SH-SY5Y (cell line): ENCODE measurements at regions not wholly inside any gene's neighbourhood (a gene's known extent, or its start where the extent isn't known, plus 50 kb on each side); places are given as distances from the start of the nearest gene placed in this dataset.

ENCODE experiments used
- GATA2 ChIP-seq: IDR thresholded peaks from 2 replicates; pipeline ENCODE4 v1.6.1; 2011; ENCODE audit warnings: mild to moderate bottlenecking, low read depth, low read length
- GATA3 ChIP-seq: IDR thresholded peaks from 2 replicates; pipeline ENCODE4 v1.6.1; 2011; ENCODE audit warnings: low read depth, mild to moderate bottlenecking, low read length, moderate library complexity

GRCh38 chr14:98136012-98136789, 1135.8 kb downstream of the BCL11B start:
- TF ChIP-seq GATA3: no peak

GRCh38 chr14:98137131-98138025, 1134.6 kb downstream of the BCL11B start:
- TF ChIP-seq GATA3: no peak
- TF ChIP-seq GATA2: no peak

DNA sequence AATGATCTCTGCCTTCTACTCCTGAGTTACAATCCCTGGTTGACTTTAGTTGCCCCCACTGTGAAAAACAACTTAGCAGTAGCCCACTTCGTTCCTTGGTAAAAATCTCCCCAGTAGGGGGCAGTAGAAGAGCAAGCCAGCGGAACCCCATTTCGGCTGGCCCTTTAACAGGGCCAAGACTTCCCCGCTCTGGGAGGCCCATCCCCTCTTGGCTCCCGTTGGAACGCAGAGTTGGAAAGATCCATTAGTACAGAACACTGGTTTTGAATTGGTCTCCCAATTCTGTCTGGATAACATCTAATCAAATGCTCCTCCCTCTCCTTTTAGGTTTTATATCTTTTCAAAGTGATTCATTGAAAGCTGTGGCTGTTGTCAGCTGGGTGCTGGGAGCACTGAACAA, 1133.3 kb downstream of the BCL11B start:
- TF ChIP-seq GATA3: no peak
- no peak for TF ChIP-seq GATA2

- TF ChIP-seq GATA2 (no peak), GATA3 (no peak)
Measured at GRCh38 chr14:98140862-98141530, 1131.0 kb downstream of the BCL11B start.

DNA sequence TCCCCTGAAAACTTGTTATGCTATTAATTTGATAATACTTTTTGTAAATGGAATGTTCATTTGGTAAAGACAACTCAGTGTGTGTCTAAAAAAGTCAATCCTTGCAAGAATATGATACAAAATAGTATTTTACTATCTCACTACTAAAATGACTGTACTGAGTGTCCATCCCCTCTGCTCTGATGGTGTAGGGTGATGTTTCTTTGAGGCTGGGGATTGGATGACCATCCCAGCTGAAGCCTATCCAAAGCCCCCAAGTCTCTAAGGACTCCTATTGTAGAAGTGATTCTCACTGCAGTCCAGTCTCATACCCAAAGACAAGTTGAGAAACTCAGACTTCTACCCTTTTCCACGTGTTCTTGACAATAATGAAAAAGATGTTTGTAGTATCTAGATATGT, 1128.4 kb downstream of the BCL11B start:
- no peak for TF ChIP-seq GATA2
- TF ChIP-seq GATA3: no peak

DNA sequence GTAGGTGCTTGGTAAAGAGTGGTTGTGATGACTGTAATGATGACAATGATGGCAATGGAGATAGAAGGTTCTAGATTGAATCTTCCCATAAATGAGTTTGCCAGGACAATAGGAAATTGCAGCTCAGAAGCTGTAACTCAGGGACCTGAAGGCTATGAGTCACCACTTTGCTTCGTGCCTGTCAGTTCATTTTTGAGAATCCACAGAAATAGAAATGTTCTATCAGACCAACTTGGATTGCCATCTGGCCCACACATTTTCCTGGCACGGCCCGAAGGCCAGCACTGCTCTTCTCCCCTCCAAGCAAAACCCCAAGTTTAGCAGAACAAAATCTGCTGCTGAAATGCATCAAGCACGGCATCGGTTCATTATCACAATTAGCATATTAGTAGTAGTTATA, 1127.0 kb downstream of the BCL11B start:
- TF ChIP-seq GATA3 (no peak), GATA2 (no peak)

- TF ChIP-seq GATA3 (no peak), GATA2 (no peak)
Measured at GRCh38 chr14:98146416-98146815, 1125.6 kb downstream of the BCL11B start.

- TF ChIP-seq GATA3 (no peak), GATA2 (no peak)
Measured at GRCh38 chr14:98154254-98154653, 1117.7 kb downstream of the BCL11B start.

DNA sequence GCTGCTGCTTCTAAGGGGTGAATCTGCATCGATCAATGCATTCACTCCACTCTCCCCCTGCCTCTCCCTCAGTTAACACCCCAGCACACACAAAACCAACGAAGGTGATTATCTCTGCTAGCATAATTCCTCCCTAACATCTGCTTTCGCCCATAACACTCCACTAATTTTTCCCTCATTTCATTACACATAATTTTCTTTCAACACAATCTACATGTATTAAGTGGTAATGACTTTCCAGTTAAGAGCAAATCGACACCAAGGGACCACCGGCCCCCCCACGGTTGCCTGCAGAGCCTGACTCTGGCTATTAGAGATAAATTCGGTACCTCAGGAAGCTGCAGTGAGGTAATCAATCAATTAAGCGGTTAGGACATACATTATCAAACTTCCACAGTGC, 1115.6 kb downstream of the BCL11B start:
- TF ChIP-seq GATA3 (no peak), GATA2 (no peak)

GRCh38 chr14:98160901-98161300, 1111.1 kb downstream of the BCL11B start:
- no peak for TF ChIP-seq GATA2
- no peak for TF ChIP-seq GATA3

DNA sequence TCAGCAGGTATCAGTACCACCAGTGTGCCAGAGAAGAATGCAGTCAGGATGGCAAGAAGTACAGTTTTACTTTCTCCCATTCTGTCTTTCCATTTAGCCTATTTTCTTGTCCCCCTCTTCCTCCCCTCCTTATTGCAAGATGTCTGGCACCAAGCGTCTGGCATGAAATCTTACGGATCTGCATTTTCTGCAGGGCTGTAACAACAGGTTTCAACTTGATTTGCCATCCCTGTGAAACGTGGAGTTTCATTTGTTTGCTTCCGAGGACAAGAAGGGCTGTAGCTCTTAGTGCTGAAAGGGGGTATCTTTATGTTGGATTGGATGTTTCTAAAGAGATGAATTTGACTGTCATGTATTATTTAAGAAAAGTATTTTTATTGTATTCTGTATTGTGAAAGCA, 1110.6 kb downstream of the BCL11B start:
- no peak for TF ChIP-seq GATA2
- no peak for TF ChIP-seq GATA3

DNA sequence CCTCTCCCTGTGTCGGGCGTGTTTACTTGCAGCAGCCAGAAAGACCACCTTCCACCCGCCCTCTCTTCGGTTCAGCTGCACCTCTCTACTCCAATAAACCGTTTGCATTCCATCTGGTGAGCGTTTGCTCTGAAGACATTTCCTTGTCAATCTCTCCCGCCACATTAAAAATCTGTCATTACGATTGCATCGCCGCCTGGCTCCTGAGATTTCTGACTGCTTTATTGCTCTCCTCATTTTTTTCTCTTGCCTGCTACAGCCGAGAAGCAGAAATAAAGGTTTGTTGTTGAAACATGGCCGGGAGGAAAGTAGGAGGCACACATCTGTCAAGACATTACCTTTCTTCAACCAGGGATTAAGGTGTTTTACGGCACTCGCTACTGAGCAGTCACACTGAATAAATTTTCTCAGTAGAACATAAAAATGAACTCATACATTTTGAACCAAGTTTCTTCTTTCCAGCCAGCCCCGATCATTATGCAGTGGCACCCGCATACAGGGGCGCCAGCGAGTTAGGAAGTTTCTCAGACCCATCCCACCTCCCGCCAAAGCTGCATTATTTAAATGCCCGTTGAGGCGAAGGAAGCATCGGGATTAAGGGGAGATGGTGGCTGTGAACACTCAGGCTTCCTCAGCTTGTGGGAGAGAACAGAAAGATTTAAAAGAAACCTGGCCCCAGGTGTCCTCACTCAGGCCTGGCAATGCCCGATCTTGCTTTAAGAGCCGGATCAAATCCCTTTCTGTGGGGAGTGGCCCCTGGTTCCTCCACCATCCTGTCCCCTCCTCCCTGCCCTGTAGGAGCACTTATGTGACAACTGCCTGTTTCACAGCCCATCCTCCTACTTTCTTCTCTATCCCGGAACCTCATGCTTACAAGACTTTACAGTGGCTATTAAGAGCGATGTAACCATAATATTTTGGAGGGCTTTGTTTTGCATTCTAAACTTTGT, 1108.9 kb downstream of the BCL11B start:
- TF ChIP-seq GATA3 (no peak), GATA2 (no peak)

GRCh38 chr14:98163873-98164272, 1108.1 kb downstream of the BCL11B start:
- TF ChIP-seq GATA3: no peak
- TF ChIP-seq GATA2: no peak
